Suprapubic skin (tissue), 4 donors: ENCODE measurements at regions not wholly inside any gene's neighbourhood (a gene's known extent, or its start where the extent isn't known, plus 50 kb on each side); places are given as distances from the start of the nearest gene placed in this dataset.

Experiments
- DNase-seq, 2 donors: peaks; one replicate each; pipeline ENCODE4 v3.0.0-alpha.2; 2019; ENCODE audit warnings: low spot score in 2 of 2
- H3K27ac ChIP-seq: fragments of 200-600 bp; sonication (generic); one replicate; pipeline ENCODE4 v1.5.1; 2019
- H3K27me3 ChIP-seq: fragments of 200-600 bp; sonication (generic); one replicate; pipeline ENCODE4 v1.5.1; 2019
- H3K36me3 ChIP-seq: fragments of 200-600 bp; sonication (generic); one replicate; pipeline ENCODE4 v1.5.1; 2019
- H3K4me1 ChIP-seq: fragments of 200-600 bp; sonication (generic); one replicate; pipeline ENCODE4 v1.5.1; 2019
- H3K4me3 ChIP-seq: fragments of 200-600 bp; sonication (generic); one replicate; pipeline ENCODE4 v1.5.1; 2019; ENCODE audit warnings: mild to moderate bottlenecking
- H3K9me3 ChIP-seq: fragments of 200-600 bp; sonication (generic); one replicate; pipeline ENCODE4 v1.5.1; 2019
- CTCF ChIP-seq, 2 donors: fragments of 200-600 bp in 1 of 2; fragments of 450-650 bp in 1 of 2; sonication (generic) in 1 of 2; IDR thresholded peaks; one replicate each; pipeline ENCODE4 v1.5.1; 2016 to 2019; ENCODE audit warnings: antibody characterized with exemption in 2 of 2, mild to moderate bottlenecking in 1 of 2, moderate library complexity in 1 of 2
- EP300 ChIP-seq: sonication (generic); formaldehyde crosslinking; IDR thresholded peaks from one replicate; pipeline ENCODE4 v1.6.1; 2017; ENCODE audit warnings: antibody characterized with exemption
- POLR2A ChIP-seq, 2 donors: fragments of 450-650 bp; IDR thresholded peaks; one replicate each; pipeline ENCODE4 v1.6.1; 2017; ENCODE audit warnings: antibody characterized with exemption in 2 of 2, mild to moderate bottlenecking in 2 of 2, moderate library complexity in 2 of 2
- POLR2AphosphoS5 ChIP-seq, 3 donors: sonication (generic); formaldehyde crosslinking; IDR thresholded peaks; one replicate each; pipeline ENCODE4 v1.6.1; 2017; ENCODE audit warnings: antibody characterized with exemption in 3 of 3
- WGBS: methylation state at CpG from one replicate; pipeline ENCODE4 v1.1.5; 2018; 5-methylcytosine and 5-hydroxymethylcytosine counted together

DNA sequence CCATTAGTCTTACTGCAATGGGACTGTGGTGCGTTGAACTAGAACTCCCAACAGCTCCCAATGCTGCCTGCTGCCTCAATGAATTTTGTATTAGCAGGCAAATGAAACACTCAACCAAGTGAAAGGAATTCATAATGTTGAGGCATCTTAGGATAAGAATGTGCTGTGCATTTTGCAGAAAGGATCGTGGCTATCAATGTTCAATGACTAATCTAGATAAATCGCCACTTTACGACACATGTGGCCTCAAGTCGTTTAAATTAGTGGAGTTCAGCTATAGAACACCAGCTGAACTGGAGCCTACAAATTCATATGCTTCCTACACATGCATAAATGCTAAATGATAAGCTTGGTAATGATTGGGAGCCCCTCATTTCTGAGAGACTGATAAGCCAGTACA is 318.4 kb downstream of the PSAT1 start:
- Histone ChIP-seq H3K9me3 (no peaks in the 10 kb centered on the region), H3K27ac (no peak overlapping the region), H3K4me3 (no peak overlapping the region), H3K27me3 (no peaks in the 10 kb centered on the region), H3K36me3 (no peaks in the 10 kb centered on the region), H3K4me1 (no peaks in the 10 kb centered on the region)
- 82% methylated on average over 5 of the region's 5 CpGs for WGBS
- DNase-seq = no peak
- TF ChIP-seq CTCF (IDR thresholded peaks at IDR 0.05) (no peak), POLR2A (IDR thresholded peaks at IDR 0.05) (no peak)

GRCh38 chr9:78618735-78619134 is 321.8 kb downstream of the PSAT1 start:
- no peaks in the 10 kb centered on the region for H3K36me3 ChIP-seq
- 74% methylated on average over 2 of the region's 2 CpGs for WGBS
- TF ChIP-seq CTCF (IDR thresholded peaks at IDR 0.05) = no peak

GRCh38 chr9:78620303-78620702 is 323.4 kb downstream of the PSAT1 start:
- DNase-seq = no peak
- Histone ChIP-seq H3K9me3 (no peaks in the 10 kb centered on the region), H3K27ac (no peak overlapping the region), H3K4me3 (no peak overlapping the region), H3K27me3 (no peaks in the 10 kb centered on the region), H3K4me1 (no peaks in the 10 kb centered on the region), H3K36me3 (no peaks in the 10 kb centered on the region)
- TF ChIP-seq POLR2AphosphoS5 (IDR thresholded peaks at IDR 0.05) = no peak
- TF ChIP-seq CTCF (IDR thresholded peaks at IDR 0.05) = no peak
- TF ChIP-seq POLR2A (IDR thresholded peaks at IDR 0.05) = no peak
- TF ChIP-seq EP300 = no peak
- WGBS = 73% methylated on average over 3 of the region's 3 CpGs

More at GRCh38 chr9:78618735-78619134, 321.8 kb downstream of the PSAT1 start:
- Histone ChIP-seq H3K4me3 (no peak overlapping the region), H3K9me3 (no peaks in the 10 kb centered on the region), H3K27ac (no peak overlapping the region), H3K27me3 (no peaks in the 10 kb centered on the region), H3K4me1 (no peaks in the 10 kb centered on the region)
- DNase-seq = no peak

- Histone ChIP-seq H3K4me1 (no peaks in the 10 kb centered on the region), H3K36me3 (no peaks in the 10 kb centered on the region), H3K27me3 (no peaks in the 10 kb centered on the region), H3K4me3 (no peak overlapping the region), H3K27ac (no peak overlapping the region), H3K9me3 (no peaks in the 10 kb centered on the region)
- no peak for TF ChIP-seq POLR2AphosphoS5 (IDR thresholded peaks at IDR 0.05)
- TF ChIP-seq CTCF (IDR thresholded peaks at IDR 0.05) = no peak
- TF ChIP-seq EP300 = no peak
- TF ChIP-seq POLR2A (IDR thresholded peaks at IDR 0.05) = no peak
- no peak for DNase-seq
- WGBS = 89% methylated on average over 5 of the region's 5 CpGs
These were observed 323.8 kb downstream of the PSAT1 start for GRCh38 chr9:78620764-78621163.

DNA sequence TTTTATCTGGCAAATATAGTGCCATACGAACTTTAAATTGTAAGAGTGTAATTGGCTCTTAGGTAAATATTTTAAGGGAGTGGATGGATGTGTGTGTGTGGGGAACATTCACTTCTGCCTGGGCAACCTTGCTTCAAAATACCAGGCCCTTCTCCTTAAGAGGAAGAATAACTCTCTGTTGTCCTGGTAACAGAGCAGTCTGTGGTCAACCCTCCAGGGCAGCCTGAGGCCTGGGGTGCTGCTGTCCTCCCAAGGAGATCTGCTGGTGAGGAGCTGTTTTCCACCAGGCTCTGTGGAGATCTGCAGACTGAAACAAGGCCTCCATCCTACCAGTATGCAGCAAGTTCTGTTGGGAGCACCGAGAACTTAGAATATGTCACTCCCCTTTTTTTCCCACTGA is 325.2 kb downstream of the PSAT1 start:
- Histone ChIP-seq H3K4me3 (no peak overlapping the region), H3K27ac (no peak overlapping the region), H3K9me3 (no peaks in the 10 kb centered on the region), H3K27me3 (no peaks in the 10 kb centered on the region), H3K4me1 (no peaks in the 10 kb centered on the region), H3K36me3 (no peaks in the 10 kb centered on the region)
- TF ChIP-seq CTCF (IDR thresholded peaks at IDR 0.05) (no peak), POLR2A (IDR thresholded peaks at IDR 0.05) (no peak), EP300 (no peak), POLR2AphosphoS5 (IDR thresholded peaks at IDR 0.05) (no peak)
- DNase-seq = no peak
- WGBS = 94% methylated on average over 2 of the region's 2 CpGs
